ENCODE measurements at regions not wholly inside any gene's neighbourhood (a gene's known extent, or its start where the extent isn't known, plus 50 kb on each side); places are given as distances from the start of the nearest gene placed in this dataset.

DNA sequence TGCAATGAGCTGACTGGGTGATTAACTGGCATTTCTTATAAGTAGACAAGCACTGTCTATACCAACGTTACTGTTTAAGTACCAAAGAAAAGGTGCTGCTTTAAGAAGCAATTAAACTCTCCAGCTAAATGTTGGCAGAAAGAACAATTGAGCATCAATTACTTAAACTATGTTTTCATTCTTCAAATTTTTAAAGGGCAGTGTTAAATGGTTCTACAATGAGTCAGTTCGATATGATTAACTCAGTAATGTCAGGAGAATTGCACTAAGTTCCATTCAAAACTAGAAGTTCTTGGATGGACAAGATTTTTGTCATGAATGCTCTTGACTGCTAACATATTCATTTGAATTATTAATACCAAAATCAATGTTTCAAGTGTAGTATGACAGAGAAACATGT lies 593.7 kb downstream of the DNAH5 start:
- H2AFZ ChIP-seq (ENCODE audit: low read length), result no peak overlapping the region
- no peak overlapping the region for H3K4me3 ChIP-seq (ENCODE audit: low read depth, low read length, poor library complexity, severe bottlenecking)
- no peaks in the 10 kb centered on the region for H3K9me3 ChIP-seq (ENCODE audit: low read length)
- intact Hi-C loops (cut with micrococcal nuclease; ENCODE audit: unreplicated experiment), result no loop called here
- H3K4me2 ChIP-seq (ENCODE audit: low read length), result no peak overlapping the region
- no TSS peak for BruUV-seq (replicated peaks)
- H3K79me2 ChIP-seq (ENCODE audit: insufficient read depth, low read depth, low read length), result no peaks in the 10 kb centered on the region
- CTCF ChIA-PET (ENCODE audit: unreplicated experiment), result no interaction called here
- no peaks in the 10 kb centered on the region for H3K4me1 ChIP-seq (ENCODE audit: insufficient read depth, low read length, poor library complexity, severe bottlenecking)
- TF ChIP-seq EZH2phosphoT487 (IDR thresholded peaks at IDR 0.05; ENCODE audit: borderline replicate concordance, low read depth, low read length), result no peak
- no peak for TF ChIP-seq CTCF (conservative IDR thresholded peaks at IDR 0.05; ENCODE audit: low read length)
- no peak overlapping the region for H3K27ac ChIP-seq (ENCODE audit: low read depth, low read length, poor library complexity, severe bottlenecking)
- POLR2A ChIA-PET, result interaction anchor here (1.2 kb wide), 1 partner anchor 17 kb away, joined by 3 read pairs; no protein-coding TSS in a partner anchor
- no peaks in the 10 kb centered on the region for H4K20me1 ChIP-seq (ENCODE audit: insufficient read depth, low read length)
- no peak for DNase-seq (ENCODE audit: low spot score)
- H3K9me2 ChIP-seq (ENCODE audit: insufficient read depth, low read length), result no peaks in the 10 kb centered on the region
- no peaks in the 10 kb centered on the region for H3K36me3 ChIP-seq (ENCODE audit: insufficient read depth, low read length)

GRCh38 chr5:13348568-13348967 lies 595.9 kb downstream of the DNAH5 start:
- Histone ChIP-seq H2AFZ (ENCODE audit: low read length) (no peak overlapping the region), H4K20me1 (ENCODE audit: insufficient read depth, low read length) (no peaks in the 10 kb centered on the region), H3K79me2 (ENCODE audit: insufficient read depth, low read depth, low read length) (no peaks in the 10 kb centered on the region), H3K4me2 (ENCODE audit: low read length) (no peak overlapping the region), H3K4me3 (ENCODE audit: low read depth, low read length, poor library complexity, severe bottlenecking) (no peak overlapping the region), H3K9me2 (ENCODE audit: insufficient read depth, low read length) (no peaks in the 10 kb centered on the region), H3K4me1 (ENCODE audit: insufficient read depth, low read length, poor library complexity, severe bottlenecking) (no peaks in the 10 kb centered on the region), H3K27ac (ENCODE audit: low read depth, low read length, poor library complexity, severe bottlenecking) (no peak overlapping the region), H3K36me3 (ENCODE audit: insufficient read depth, low read length) (no peaks in the 10 kb centered on the region), H3K9me3 (ENCODE audit: low read length) (no peaks in the 10 kb centered on the region)
- CTCF ChIA-PET (ENCODE audit: unreplicated experiment), result no interaction called here
- TF ChIP-seq EZH2phosphoT487 (IDR thresholded peaks at IDR 0.05; ENCODE audit: borderline replicate concordance, low read depth, low read length) (no peak), CTCF (conservative IDR thresholded peaks at IDR 0.05; ENCODE audit: low read length) (no peak)
- intact Hi-C loops (cut with micrococcal nuclease; ENCODE audit: unreplicated experiment), result no loop called here
- BruUV-seq (replicated peaks), result no TSS peak
- DNase-seq (ENCODE audit: low spot score), result no peak
- POLR2A ChIA-PET, result no interaction called here

DNA sequence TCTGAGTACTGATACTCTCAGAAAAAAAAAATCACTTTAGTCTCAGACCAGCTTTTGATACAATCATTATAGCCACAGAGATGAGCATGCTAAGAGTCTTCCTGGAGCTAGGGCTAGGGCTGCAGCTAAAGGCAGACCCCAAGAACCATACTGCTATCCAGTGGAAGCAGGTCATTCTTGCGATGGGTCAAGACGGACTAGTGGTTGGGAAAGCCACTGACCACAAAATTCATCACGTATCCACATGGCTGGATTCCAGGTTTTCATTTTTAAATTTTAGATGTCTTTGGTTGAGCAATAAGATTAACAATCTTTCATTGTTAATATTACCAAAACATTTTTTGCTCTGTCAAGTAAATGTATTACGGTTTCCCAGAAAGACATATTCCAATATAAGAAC lies 598.1 kb downstream of the DNAH5 start:
- Histone ChIP-seq H3K4me2 (ENCODE audit: low read length) (no peak overlapping the region), H2AFZ (ENCODE audit: low read length) (no peak overlapping the region), H3K4me1 (ENCODE audit: insufficient read depth, low read length, poor library complexity, severe bottlenecking) (no peaks in the 10 kb centered on the region), H3K27ac (ENCODE audit: low read depth, low read length, poor library complexity, severe bottlenecking) (no peak overlapping the region), H3K9me3 (ENCODE audit: low read length) (no peaks in the 10 kb centered on the region), H3K9me2 (ENCODE audit: insufficient read depth, low read length) (no peaks in the 10 kb centered on the region), H3K4me3 (ENCODE audit: low read depth, low read length, poor library complexity, severe bottlenecking) (no peak overlapping the region), H4K20me1 (ENCODE audit: insufficient read depth, low read length) (no peaks in the 10 kb centered on the region), H3K36me3 (ENCODE audit: insufficient read depth, low read length) (no peaks in the 10 kb centered on the region), H3K79me2 (ENCODE audit: insufficient read depth, low read depth, low read length) (no peaks in the 10 kb centered on the region)
- ChIA-PET POLR2A (no interaction called here), CTCF (ENCODE audit: unreplicated experiment) (no interaction called here)
- BruUV-seq (replicated peaks), result no TSS peak
- intact Hi-C loops (cut with micrococcal nuclease; ENCODE audit: unreplicated experiment), result no loop called here
- DNase-seq (ENCODE audit: low spot score), result no peak
- no peak for TF ChIP-seq CTCF (conservative IDR thresholded peaks at IDR 0.05; ENCODE audit: low read length)
- TF ChIP-seq EZH2phosphoT487 (IDR thresholded peaks at IDR 0.05; ENCODE audit: borderline replicate concordance, low read depth, low read length), result no peak
